Right lobe of liver (tissue), 6 donors: ENCODE measurements at regions not wholly inside any gene's neighbourhood (a gene's known extent, or its start where the extent isn't known, plus 50 kb on each side); places are given as distances from the start of the nearest gene placed in this dataset.

Experiments
- ATAC-seq, 4 donors: fragments of 200-7000 bp; cut with Tn5 transposase; one replicate each; pipeline ENCODE4 v1.9.1; 2020; ENCODE audit warnings: mild to moderate bottlenecking in 4 of 4, moderate library complexity in 4 of 4
- DNase-seq, 3 donors: peaks; one replicate each; pipeline ENCODE4 v3.0.0-alpha.2; 2020
- H3K27ac ChIP-seq, 3 donors: fragments of 200-600 bp; one replicate each; pipeline ENCODE4 v1.8.0; 2022
- H3K27me3 ChIP-seq, 2 donors: fragments of 200-600 bp; one replicate each; pipeline ENCODE4 v1.8.0; 2022
- H3K36me3 ChIP-seq, 4 donors: fragments of 200-600 bp; sonication (generic) in 1 of 4; one replicate each; pipeline versions ENCODE4 v1.5.1 to v1.8.0; 2017 to 2022; ENCODE audit warnings: control low read depth in 1 of 4
- H3K4me1 ChIP-seq, 4 donors: fragments of 200-600 bp; sonication (generic) in 1 of 4; one replicate each; pipeline versions ENCODE4 v1.5.1 to v1.8.0; 2017 to 2022; ENCODE audit warnings: control low read depth in 1 of 4
- H3K4me3 ChIP-seq, 3 donors: fragments of 200-600 bp; one replicate each; pipeline ENCODE4 v1.8.0; 2022
- H3K9me3 ChIP-seq, 4 donors: fragments of 200-600 bp; sonication (generic) in 1 of 4; one replicate each; pipeline versions ENCODE4 v1.5.1 to v1.8.0; 2017 to 2022; ENCODE audit warnings: control low read depth in 1 of 4
- POLR2A ChIP-seq: fragments of 450-650 bp; IDR thresholded peaks from one replicate; pipeline ENCODE4 v1.6.1; 2017; ENCODE audit warnings: antibody characterized with exemption, mild to moderate bottlenecking
- WGBS: methylation state at CpG from one replicate; pipeline ENCODE4 v1.1.6; 2018; ENCODE audit warnings: low coverage, low lambda C conversion rate; ENCODE audit not compliant: insufficient coverage; ENCODE audit errors: missing lambda C conversion rate; 5-methylcytosine and 5-hydroxymethylcytosine counted together
- intact Hi-C, 2 donors: fragments of 100-400 bp; cut with DNase I; formaldehyde crosslinking; loops; one replicate each; pipeline versions ENCODE4 v1.11.2 to v1.14.1; 2022
- TF ChIP-seq, protein P1 (sequence below), 4 donors: fragments of 200-600 bp in 3 of 4; fragments of 450-650 bp in 1 of 4; IDR thresholded peaks; one replicate each; pipeline versions ENCODE4 v1.5.1 to v1.8.0; 2016 to 2022; ENCODE audit warnings: antibody characterized with exemption in 4 of 4, mild to moderate bottlenecking in 2 of 4
- donor health status: DM: no; HTN: yes; CAD: no.
- donor health status: DM: no; HTN: no; CAD: no.
- donor health status: DM: no; HTN: no; CAD: no.
- donor health status: DM: no; HTN: yes; CAD: no.
- donor health status: DM: no; HTN: yes; CAD: no.

DNA sequence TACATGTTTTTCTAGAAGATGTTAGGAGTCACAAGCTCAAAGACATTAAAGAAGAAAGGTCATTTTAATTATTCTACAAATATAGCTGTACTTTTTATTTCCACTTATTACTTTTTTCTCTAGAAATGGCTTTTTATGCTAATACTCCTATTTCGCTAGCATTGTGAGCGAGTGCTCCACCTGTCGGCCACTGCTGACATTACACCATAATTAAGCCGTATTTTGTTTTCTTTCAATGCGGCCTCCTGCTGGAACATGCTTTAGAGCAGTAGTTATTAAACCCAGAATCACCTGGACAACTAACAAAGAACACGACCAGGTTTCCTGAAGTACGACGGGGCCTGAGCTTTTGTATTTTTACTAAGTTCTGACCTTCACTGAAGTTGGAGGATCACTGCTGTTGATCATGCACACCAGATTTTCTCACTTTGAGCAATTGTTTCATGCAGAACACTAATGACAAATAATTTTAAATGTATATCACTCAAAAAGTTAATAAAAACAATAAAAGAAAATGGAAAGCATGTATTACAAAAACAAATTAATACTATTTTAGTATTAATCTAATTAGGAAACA, 74.1 kb upstream of the PAK5 start:
- 3% methylated on average over 8 of the region's 8 CpGs for WGBS
- Histone ChIP-seq H3K9me3 (no peaks in the 10 kb centered on the region), H3K27ac (no peak overlapping the region), H3K4me3 (no peak overlapping the region), H3K36me3 (no peaks in the 10 kb centered on the region), H3K27me3 (no peaks in the 10 kb centered on the region), H3K4me1 (no peaks in the 10 kb centered on the region)
- DNase-seq (peak in 1 of 3 donors; percentile 21), ATAC-seq (peak; percentile 72 to 78 (median 75))
- TF ChIP-seq POLR2A, result no peak
- TF ChIP-seq, protein P1, sequence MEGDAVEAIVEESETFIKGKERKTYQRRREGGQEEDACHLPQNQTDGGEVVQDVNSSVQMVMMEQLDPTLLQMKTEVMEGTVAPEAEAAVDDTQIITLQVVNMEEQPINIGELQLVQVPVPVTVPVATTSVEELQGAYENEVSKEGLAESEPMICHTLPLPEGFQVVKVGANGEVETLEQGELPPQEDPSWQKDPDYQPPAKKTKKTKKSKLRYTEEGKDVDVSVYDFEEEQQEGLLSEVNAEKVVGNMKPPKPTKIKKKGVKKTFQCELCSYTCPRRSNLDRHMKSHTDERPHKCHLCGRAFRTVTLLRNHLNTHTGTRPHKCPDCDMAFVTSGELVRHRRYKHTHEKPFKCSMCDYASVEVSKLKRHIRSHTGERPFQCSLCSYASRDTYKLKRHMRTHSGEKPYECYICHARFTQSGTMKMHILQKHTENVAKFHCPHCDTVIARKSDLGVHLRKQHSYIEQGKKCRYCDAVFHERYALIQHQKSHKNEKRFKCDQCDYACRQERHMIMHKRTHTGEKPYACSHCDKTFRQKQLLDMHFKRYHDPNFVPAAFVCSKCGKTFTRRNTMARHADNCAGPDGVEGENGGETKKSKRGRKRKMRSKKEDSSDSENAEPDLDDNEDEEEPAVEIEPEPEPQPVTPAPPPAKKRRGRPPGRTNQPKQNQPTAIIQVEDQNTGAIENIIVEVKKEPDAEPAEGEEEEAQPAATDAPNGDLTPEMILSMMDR (IDR thresholded peaks at IDR 0.05), result peak; percentile 68 to 77 (median 73)
- intact Hi-C loops, result no loop called here

DNA sequence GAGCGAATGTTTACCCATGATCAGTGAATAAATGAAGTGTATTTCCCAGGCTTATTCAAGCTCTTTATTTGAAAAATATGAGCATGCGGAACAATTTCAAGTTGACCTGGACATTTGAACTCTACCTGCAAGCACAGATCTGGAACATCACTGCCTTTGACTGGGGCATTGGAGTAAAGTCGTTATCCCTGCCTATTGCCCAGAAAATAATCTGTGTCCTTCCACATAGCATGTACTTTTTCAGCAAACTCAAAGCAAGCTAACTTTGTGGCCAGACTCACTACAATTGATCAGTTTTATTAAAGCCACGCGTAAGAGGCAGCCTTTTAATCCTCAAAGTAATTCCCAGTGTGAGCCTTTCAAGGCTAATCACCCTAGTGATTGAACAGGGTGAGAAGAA, 73.4 kb upstream of the PAK5 start:
- 81% methylated on average over 5 of the region's 5 CpGs for WGBS
- Histone ChIP-seq H3K4me3 (no peak overlapping the region), H3K36me3 (no peaks in the 10 kb centered on the region), H3K27ac (no peak overlapping the region), H3K4me1 (no peaks in the 10 kb centered on the region), H3K9me3 (no peaks in the 10 kb centered on the region), H3K27me3 (no peaks in the 10 kb centered on the region)
- no peak for DNase-seq
- no peak for ATAC-seq
- TF ChIP-seq, protein P1 (IDR thresholded peaks at IDR 0.05), result no peak
- no peak for TF ChIP-seq POLR2A
- intact Hi-C loops, result no loop called here

DNA sequence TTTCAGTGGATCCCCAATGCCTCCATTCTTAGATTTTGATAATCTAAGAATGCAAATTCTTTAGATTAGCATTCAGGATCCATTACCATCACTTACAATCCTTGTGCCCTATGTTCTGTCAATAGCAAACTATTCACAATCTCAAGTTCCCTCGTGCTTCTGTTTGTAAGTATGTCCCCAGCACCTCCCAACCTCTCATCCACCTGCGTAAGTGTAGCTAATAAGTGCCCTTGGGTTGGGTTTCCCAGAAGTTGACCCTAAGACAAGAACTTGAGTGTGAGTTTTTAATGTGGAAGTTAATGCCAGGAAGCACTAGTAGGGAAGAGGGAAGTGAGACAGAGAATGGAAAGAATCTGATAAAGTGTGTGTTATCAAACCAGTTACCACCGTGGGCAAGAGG, 72.6 kb upstream of the PAK5 start:
- H3K9me3 ChIP-seq, result no peaks in the 10 kb centered on the region
- 38% methylated on average over 3 of the region's 3 CpGs for WGBS
- intact Hi-C loops, result no loop called here
- no peaks in the 10 kb centered on the region for H3K36me3 ChIP-seq
- no peak overlapping the region for H3K4me3 ChIP-seq
- DNase-seq, result no peak
- no peak for ATAC-seq
- no peaks in the 10 kb centered on the region for H3K4me1 ChIP-seq
- H3K27me3 ChIP-seq, result no peaks in the 10 kb centered on the region
- no peak for TF ChIP-seq POLR2A
- TF ChIP-seq, protein P1 (IDR thresholded peaks at IDR 0.05), result no peak
- no peak overlapping the region for H3K27ac ChIP-seq

DNA sequence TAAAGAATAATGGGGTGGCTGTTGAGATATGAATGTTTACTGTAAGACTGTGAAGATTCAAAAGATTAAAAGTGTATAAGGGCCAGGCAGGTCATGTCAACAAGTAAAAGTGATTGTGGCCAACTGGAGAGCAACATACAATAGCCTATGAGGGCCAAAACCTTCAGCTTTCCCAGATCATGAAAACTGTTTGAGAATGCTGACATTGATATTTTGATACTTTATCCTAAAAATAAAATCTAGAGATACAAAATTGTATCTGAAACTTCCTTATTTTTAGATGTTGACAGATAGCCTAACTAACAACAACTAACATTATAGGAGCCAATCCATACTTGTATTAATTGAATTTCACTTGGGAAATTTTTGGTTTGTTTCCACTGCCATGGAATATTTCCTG, 70.3 kb upstream of the PAK5 start:
- intact Hi-C loops, result no loop called here
- TF ChIP-seq, protein P1 (IDR thresholded peaks at IDR 0.05), result no peak
- no peak for TF ChIP-seq POLR2A

DNA sequence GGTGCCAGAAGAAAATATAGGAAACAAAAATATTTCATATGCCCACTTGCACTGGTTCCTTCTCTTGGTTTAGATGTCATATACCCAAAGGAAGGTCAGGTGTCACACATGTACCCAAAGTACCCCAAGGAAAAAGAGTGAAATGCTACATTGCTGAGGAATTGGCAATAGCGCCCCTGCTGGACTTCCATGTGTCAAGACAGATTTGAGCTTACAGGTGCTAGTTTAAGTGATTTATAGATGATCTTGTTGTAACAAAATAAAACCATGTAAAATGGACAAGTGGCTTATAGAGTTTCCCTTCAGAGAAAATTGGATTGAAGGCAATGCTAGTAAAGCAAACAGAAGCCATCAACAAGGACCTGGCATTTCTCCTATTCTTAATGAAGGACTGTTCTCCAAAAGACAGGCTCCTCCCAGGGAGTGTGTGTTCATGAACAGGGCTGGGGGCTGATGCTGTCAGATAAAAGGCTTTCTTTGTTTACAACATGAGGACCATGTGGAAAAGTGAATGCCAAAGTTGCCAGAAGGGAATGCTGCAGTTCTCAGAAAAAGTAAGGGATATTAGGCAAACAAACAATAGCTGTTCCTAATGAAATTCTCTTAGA, 64.3 kb upstream of the PAK5 start:
- WGBS, result 0% methylated on average over 1 of the region's 1 CpG
- Histone ChIP-seq H3K4me3 (no peak overlapping the region), H3K27me3 (no peaks in the 10 kb centered on the region), H3K4me1 (no peaks in the 10 kb centered on the region), H3K27ac (no peak overlapping the region), H3K36me3 (no peaks in the 10 kb centered on the region), H3K9me3 (no peaks in the 10 kb centered on the region)
- ATAC-seq (no peak), DNase-seq (no peak)
- intact Hi-C loops, result no loop called here
- no peak for TF ChIP-seq POLR2A
- TF ChIP-seq, protein P1 (IDR thresholded peaks at IDR 0.05), result peak in 3 of 4 donors; percentile 17 to 37 (median 26)

More for the DNA sequence above, 70.3 kb upstream of the PAK5 start:
- Histone ChIP-seq H3K27ac (no peak overlapping the region), H3K4me1 (no peaks in the 10 kb centered on the region), H3K9me3 (no peaks in the 10 kb centered on the region), H3K27me3 (no peaks in the 10 kb centered on the region), H3K4me3 (no peak overlapping the region), H3K36me3 (no peaks in the 10 kb centered on the region)
- ATAC-seq (no peak), DNase-seq (no peak)
